ENCODE measurements at regions not wholly inside any gene's neighbourhood (a gene's known extent, or its start where the extent isn't known, plus 50 kb on each side); places are given as distances from the start of the nearest gene placed in this dataset.

DNA sequence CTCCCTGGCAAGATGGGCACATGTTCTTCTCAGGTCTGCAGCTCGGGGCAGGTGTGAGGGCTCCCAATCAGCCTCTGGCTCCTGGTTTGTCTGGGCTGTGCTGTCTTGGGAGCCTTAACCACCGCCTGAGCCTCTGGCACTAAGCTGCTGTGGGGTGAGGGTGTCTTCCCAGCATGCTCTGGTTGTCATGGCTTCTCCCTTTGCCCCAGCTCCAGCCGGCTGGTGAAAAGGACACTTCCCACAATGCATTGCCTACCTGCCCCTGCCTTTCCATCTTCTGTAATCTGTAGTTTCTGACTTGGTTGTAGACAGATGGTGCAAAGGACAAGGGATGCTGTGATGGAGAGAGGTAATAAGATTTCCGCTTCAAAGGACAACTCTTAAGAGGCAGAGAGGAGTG, 295.3 kb downstream of the TLE3 start:
- no peak for DNase-seq

- DNase-seq, result no peak
Measured at GRCh38 chr15:69804786-69805185, 292.9 kb downstream of the TLE3 start.

GRCh38 chr15:69805248-69805953, 292.3 kb downstream of the TLE3 start:
- no peak for DNase-seq

DNA sequence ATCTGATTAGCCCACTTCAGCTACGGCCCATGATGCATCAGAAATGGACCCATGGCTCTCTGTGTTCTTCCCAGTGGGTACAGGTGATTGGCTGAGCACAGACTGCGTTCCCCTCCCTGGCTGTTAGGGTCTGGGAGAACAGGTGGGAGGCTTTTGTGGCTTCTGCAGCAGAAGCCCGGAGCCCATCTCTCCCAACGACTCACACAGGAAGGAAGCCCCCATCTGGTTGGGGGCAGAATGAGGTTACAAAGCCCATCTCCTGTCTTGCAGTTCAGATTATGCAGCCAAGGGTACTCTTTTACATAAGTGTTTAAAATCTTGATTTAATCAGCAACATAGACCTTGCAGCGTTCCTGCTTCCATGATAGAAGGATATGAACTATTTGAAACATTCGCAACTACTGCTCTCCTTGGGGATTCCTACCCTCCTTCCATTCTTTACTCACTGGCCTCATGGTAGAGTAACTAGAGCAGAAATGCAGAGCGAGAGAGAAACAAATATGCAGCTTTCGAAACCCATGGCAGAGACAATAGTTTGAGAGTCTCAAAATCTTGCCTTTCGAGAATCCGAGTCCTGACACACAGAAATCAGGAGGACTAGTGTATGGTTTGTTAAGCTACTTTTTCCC, 291.3 kb downstream of the TLE3 start:
- no peak for DNase-seq

DNA sequence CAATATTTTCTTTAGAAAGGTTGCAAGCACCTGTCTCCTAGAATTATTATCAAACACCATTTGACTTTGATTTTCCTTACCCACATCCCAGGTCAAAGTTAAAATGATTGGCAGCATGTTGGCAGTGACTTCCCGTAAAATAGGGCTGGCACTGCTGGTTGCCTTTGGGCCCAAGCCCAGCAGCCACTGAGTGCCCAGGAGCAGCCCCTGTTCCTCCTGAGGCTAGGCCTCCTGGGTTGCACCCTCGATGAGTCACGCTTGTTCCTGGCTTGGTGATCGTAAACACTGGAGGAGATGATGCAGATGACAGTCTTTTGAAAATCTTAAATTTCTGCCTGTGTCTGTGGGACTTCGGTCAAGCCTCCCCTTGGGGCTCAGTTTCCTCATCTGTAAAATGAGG, 290.0 kb downstream of the TLE3 start:
- no peak for DNase-seq

DNA sequence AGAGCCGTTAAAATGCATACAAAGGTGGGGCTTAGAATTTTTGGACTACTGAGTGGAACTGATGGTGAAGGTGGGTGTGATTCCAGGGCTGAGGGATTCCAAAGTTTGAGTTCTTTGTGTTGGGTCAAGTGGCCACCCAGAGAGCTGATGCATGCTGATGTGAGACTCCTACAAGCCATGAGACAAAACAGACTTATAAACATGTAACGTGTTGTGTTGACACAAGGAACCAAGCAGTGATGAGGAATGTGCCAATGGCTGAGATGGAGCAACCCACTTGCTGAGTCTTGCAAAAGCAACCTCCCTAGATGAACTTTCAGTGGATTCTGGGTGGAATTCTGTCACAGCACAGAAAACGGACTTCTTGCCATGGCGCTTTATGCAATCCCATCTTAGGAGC, 289.0 kb downstream of the TLE3 start:
- DNase-seq, result no peak

DNA sequence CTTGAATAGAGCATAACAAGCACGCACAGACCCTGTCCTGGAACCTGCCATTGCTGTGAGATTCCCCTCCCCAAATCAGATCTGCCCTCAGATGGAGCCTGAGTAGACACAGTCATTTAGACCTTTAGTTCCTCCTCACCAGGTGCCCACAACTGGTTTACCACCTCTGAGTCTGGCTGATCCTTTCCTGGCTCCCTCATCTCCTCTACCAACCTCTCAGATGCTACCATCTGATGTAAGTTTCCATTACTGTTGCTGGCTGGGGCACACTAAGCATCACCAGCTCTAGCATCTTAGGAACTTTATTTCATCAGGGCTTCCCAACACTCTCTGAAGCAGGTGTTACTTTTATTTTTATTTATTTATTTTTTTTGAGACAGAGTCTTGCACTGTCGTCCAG, 288.3 kb downstream of the TLE3 start:
- DNase-seq, result no peak

DNA sequence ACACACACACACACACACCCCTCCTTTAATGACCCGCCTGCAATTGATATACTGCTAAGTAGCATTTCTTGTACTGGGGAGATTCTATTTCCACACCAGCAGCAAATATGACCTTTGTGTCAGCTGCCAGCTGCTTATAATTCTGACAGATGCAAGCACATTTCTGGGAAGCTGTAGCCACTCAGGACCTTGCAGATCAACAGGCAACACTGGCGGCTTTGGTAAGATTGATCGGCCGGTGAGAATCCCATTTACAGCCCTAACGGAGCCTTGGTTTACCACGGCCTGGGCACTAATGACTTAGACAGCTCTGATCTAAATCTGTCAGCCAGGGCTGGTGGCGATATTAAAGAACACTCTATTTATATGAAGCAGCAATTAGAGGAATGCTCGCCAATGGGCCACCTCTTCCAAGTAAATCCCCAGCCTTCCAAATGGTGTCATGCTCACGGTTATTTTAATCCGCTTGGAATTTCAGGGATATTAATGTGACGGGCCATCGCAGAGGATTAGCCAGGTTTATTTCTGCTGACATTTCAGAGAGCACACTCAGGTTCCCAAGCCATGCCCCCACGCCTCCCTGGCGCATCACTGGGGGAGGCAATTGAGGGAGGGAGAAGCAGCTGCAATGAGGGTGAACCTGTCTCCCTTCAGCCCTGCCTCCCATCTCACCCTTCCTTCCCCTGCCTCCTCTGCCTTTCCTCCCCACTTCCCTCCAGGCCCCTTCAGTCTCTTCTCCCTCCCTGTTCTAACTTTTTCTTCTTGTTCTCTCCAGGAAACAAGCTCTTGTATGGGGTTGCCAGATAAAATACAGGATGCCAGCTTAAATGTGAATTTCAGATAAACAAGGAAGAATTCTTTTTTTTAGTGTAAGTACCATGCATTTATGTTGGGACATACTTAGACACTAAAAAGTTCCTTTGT, 287.0 kb downstream of the TLE3 start:
- DNase-seq, result peak; percentile 49

DNA sequence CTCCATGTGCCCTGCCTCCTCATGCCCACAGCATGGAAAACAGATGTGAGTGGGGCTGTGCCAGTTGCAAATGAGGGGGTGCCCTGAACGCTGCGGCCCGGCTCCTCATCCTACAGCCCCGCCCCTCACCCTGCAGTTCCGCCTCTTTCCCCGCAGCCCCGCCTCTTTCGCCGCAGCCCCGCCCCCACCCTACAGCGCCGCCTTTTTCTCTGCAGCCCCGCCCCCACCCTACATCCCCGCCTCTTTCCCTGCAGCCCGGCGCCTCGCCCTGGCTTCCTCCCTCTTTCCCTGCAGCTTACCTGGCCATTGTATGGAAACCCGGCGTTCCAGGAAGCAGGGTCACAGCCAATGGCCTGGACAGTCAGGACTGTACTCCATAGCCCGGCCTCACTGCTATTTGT, 284.9 kb downstream of the TLE3 start:
- no peak for DNase-seq

DNA sequence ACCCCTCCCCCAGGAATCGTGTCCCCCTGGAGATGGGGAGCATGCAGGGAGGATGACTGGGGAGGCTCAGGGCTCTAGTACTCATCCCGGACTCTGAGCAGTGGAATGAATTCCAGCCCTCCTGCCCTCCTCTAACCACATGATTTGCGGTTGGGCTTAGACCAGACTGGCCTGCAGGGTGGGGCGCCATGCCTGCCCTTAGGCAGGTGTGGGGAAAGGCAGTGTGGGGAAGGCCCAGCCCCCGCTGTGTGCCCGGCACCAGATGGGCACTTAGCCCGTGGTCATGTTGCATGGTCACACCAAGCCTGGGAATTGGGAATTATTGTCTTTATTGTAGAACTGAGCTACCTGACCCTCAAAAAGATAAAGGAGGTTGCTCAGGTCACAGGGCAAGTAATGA, 283.8 kb downstream of the TLE3 start:
- DNase-seq, result no peak

- no peak for DNase-seq
Measured at GRCh38 chr15:69814932-69815331, 282.8 kb downstream of the TLE3 start.

DNA sequence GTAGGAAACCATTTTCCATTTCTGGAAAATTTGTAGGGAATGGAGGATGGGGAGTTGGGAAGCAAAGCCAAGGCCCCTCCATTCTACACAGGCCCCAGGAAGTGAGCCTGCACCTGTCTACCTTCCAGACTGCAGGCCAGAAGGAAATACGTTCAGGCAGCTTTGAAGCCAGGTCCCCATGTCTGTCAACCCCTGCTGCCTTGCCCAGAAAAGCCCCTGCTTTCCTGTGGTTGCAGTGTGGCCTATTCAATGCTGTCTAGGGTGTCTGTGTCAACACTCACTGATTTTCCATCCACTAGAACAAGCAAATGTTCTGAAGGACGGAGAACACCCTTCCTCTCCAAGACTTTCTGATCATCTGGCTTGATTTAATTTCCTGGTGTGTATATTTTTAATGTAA, 281.9 kb downstream of the TLE3 start:
- DNase-seq, result no peak

DNA sequence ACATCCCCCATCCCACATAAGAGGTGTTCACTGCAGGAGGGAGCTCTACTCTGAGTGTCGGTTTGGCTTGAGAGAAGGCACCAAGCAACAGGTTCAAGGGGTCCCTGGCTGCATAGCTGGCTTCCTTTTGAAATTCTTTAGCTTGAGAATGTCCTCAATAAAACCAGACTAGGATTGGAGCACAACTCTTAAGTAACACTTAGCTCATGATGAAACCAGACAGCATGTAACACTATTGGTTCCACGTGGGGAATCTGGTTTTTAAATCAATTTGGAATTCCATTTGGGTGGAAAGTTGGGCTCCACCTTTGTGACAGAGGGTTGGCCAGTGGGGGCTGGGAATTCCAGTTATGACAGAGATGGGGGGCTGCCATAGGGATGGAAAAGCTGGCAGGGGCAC, 281.2 kb downstream of the TLE3 start:
- no peak for DNase-seq

DNA sequence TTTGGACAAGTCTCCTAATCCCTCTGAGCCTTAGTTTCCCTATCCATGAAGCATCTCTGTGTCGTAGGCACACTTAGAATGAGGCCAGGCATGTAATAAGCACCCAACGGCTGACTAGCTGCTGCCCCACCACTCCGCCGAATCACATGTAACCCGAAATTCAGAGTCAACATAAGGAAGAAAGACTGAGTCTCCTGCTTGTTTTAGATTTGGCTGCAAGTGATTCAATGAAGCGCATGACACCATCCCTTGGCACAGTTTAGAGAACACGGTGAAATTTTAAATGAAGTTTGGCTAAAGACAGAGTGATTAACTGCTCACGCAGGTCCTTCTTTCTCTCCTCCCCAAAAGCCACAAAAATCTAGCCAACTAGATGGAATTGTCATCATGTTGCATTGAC, 279.2 kb downstream of the TLE3 start:
- no peak for DNase-seq

DNA sequence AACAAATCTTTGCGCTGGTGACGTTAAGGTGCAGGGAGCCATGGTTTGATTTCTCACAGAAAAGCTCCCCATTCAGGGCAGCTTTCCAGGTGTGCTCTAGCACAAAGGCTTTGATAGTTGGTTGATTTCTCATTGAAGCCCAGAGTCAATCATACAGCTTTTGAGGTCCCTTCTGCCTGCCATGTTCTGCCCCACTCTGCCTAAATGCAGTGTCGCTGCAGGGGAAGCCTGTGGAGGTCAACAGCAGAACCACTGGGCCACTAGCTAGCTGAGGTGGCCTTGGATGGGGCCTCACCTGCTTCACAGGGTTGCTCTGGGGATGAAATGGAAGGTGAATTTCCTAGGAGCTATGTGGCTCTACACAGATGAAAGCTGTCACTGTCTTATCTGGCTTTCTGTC, 278.3 kb downstream of the TLE3 start:
- DNase-seq, result no peak

DNA sequence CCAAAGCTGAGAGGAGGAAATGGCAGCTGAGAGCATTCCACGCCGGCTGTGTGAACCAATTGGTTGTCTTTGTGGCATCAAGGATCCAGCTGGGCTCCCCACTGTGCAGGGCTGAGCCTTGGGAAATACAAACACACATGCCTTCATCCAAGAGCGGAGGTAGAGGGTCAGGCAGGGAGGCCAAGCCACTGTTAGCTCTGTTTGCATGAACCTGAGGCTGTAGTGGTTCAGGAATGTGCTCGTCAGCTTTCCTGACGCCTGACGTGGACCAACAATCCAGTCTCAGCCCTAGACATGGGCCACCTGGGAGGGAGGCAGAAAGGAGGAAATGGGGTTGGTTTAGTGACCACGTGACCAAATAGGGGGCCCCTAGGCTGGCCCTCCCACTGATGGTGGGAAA, 276.9 kb downstream of the TLE3 start:
- no peak for DNase-seq

GRCh38 chr15:69823223-69823907, 274.4 kb downstream of the TLE3 start:
- DNase-seq, result no peak

DNA sequence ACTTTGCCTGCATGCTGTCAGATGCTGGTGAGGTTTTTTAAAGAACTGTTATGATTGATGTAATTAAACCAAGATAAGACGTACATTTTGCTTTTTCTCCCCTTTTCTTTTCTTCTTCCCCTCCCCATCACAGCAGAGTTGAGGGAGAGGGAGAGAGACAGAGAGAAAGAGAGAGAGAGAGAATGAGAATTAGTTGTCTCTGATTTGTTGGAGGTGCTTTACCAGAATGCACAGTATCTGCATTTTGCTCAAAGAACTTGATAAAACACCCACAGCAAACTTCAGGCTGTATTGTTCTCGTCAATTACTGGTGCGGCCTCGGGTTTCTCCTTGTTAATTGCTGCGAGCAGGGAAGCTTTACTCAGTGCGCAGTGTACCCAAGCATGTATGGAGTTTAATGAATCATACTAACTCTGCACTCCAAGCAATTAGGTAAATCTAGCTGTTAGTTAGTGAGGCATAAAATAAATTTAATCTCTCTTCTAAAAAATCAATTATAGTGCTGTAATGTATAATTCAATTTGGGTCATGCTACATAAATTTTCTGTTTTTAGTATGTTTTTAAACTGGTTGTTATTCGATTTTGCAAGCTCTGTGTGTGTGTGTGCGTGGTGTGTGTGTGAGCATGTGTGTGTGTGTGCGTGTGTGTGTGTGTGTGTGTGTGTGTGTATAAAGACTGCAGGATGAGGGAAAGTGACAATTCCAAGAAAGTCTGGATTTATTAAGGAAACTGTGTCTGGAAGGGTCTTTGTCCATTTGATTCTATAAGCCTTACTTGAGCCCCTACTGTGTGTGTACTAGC, 273.4 kb downstream of the TLE3 start:
- no peak for DNase-seq

DNA sequence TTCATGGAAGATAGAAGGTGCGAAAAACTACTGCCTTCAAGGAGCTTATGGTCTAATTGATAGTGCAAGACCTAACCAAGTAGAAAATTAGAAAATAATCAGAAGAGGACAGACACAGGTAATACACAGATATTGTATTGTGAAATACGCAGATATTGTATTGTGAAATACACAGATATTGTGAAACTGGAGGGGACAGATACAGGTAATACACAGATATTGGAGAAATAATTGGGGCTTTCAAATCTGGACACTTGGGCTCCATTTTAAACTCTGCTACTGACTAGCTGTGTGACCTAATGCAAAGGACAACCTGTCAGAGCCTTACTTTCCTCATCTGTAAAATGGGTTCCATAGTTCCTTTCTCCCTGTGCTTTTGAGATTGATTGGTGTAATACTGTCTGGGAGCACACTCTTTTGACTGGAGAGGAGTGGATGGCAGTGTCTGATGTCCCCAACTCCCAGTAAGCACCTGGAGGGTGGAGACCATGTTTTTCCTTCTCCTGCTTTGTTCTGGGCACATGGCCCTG, 272.8 kb downstream of the TLE3 start:
- DNase-seq, result no peak

GRCh38 chr15:69825941-69826818, 271.5 kb downstream of the TLE3 start:
- peak; percentile 9 for DNase-seq

GRCh38 chr15:69826819-69827175, 270.9 kb downstream of the TLE3 start:
- no peak for DNase-seq
